ENCODE measurements at regions not wholly inside any gene's neighbourhood (a gene's known extent, or its start where the extent isn't known, plus 50 kb on each side); places are given as distances from the start of the nearest gene placed in this dataset.
A peak's percentile ranks its signal among the peaks of the same experiment; 100 is the strongest.
"Not testable (repeated sequence)": the region's sequence is repeated elsewhere in the genome, so short reads cannot be mapped to it uniquely, and the experiment has no call there.

DNA sequence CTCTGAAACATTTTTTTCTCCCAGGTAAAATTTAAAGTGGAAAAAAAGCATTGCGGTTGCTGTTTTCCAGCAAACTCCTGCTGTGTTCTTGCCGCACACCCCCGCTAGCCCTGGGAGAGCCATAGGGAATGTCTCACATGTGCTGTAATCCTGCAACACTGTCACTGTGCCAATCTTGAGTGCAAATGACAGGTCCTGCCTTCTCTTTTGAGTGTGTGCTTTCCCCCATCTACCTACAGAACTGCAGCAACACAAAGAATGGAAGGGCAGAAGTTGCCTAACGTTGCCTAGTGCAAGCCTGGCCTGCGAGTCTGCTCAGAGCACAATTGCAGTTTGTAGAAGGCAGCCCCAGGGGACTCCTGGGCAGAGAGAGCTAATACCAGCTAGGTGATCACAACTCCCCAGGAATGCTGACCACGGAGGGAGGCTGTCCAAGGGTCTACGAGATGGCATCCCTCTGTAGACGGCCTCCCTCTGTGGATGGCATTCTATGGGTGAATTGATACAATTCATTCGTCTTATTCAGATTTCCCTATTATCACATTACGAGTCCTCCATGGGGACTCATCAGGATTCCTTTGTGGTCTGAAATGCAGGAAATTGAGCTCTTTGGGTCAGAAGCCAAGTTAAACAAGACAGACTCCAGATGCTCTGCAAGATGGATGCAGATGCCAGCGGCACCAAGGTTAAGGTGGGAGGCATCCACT, 172.6 kb upstream of the S1PR3 start:
- DNase-seq: peak; percentile 90

- DNase-seq: peak; percentile 52
These were observed 171.8 kb upstream of the S1PR3 start for GRCh38 chr9:88819476-88819875.

GRCh38 chr9:88820055-88820454, 171.2 kb upstream of the S1PR3 start:
- no peak for DNase-seq

DNA sequence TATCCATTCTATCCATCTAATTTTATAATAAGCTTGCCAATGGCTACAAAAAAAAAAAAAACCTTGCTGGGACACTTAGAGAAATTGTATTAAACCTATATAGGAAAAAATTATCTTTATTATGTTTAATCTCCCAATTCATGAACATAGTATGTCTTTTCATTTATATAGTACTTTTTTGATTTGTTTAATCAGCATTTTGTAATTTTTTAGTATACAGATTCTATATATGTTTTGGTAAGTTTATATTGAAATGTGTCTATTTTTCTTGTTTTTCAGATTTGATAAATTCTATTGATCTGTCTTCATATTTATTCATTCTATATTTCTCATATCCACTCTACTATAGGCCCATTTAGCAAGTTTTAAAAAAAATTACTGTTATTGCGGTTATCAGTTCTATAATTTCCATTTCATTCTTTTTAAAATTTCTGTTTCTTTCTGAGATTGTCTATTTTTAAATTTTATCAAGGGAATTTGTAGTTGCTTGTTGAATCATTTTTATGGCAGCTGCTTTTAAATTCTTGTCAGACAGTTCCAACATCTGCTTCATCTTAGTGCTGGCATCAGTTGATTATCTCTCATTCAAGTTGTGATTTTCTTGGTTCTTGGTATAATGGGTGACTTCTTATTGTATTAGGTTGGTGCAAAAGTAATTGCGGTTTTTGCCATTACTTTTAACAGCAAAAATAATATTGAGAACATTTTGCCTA, 170.1 kb upstream of the S1PR3 start:
- no peak for DNase-seq

- no peak for DNase-seq
These were observed 169.5 kb upstream of the S1PR3 start for GRCh38 chr9:88821746-88822106.

GRCh38 chr9:88824711-88825110, 166.6 kb upstream of the S1PR3 start:
- DNase-seq: no peak

- no peak for DNase-seq
These were observed 165.1 kb upstream of the S1PR3 start for GRCh38 chr9:88826181-88826580.

DNA sequence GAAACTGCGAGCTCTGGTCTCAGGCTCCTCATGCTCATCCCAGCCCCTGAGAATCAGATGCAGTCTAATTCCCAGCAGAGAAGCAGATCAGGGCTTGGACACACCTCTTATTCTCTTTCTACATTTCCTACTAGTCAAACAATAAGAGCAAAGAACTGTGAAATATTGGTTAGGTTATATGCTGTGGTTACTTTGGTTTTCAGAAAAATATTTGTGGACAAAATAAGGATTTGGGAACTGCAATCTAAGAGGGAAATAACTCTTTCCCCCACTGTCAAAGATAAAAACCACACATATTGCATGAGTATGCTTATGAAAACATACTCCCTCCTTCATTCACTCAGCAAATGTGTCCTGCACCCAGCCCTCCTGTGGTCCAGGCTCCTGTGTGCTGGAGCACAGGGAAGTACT, 164.5 kb upstream of the S1PR3 start:
- DNase-seq: peak; percentile 95

DNA sequence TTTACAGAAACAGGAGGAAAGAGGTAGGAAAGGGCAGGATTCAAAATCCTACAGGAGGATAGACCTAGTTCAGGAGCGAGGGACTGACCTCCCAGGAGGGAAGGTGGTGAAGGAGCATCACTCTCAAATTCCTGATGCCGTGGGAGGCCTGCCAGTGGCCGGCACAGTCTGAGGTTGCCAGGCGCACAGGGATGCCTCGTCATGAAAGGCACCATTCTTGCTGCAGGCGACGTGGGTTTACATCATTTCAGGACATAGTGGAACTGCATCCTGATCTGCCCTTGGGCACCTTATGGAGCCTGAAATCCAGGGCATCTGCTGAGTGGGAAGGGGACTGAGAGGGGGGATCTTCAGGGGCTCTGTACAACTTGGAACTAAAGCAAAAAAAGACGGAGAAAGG, 163.2 kb upstream of the S1PR3 start:
- no peak for DNase-seq

DNA sequence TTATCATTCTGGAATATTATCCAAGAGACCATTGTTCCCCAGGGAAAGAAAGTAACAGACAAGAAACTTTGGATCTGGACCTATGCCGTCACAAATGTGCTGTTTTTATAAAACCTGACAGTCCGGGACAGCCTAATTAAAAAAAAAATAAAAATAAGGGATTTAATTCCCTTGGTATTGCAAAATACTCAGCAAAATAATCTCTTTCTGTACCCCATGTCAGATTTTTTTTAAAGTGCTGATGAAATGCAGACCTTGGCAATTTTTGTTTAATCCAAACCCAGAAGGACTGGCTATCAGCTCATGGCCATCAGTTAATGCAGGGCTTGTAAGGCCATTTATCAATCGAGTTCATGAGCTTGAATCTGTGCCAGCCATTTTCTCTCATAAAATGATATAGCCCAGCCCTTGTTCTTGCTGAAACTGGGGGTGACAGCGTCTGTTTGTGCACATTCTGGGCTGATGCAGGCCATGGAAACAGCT, 162.7 kb upstream of the S1PR3 start:
- no peak for DNase-seq

DNA sequence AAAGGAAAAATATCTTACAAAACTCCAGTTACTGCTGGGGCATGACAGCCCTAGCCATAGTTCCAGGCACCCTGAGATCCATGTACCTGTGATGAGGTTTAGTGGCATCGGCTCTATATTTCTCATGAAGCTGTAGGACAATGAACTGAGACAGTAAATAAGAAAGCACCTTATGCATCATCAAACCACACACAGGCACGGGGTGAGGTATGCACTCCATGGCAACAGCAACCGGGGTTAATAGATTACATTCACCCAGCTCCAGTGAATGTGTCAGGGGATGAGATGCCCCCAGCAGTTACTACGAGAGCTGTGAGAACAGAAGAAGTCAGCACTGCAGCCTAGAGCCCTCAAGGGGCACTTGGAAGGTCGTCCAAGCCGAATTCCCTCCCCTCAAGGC, 162.0 kb upstream of the S1PR3 start:
- no peak for DNase-seq

DNA sequence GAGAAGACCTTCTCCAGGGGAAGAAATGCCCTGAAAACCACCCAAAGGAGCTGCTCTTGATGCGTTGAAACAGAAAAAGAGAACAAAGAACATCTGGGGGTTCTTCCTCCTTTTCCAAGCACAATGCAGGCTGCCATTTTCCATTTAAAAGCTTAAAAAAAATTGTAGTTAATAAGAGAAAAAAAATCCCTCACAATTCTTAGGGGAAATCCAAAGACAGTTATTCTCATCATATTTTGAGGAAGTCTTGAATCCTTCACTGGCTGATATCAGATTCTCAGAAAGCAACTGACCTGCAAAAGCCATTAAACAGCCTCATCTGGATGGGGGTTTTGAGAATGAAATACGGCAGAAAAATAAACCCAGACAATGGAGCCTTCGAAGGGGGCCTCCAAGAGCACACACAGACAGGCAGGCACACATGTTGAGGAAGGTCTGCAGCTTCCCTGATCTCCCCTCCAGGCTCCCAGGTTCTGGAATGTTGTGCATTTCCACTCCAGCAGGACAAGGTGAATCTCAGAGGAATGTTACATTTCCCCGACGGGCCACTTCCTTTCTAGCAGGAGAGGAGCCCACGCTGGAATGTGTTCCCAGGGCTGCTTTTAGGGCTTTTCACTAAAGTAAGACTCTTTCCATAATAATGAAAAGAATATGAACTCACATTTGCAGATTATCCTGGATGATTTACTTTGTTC, 159.4 kb upstream of the S1PR3 start:
- DNase-seq: no peak

DNA sequence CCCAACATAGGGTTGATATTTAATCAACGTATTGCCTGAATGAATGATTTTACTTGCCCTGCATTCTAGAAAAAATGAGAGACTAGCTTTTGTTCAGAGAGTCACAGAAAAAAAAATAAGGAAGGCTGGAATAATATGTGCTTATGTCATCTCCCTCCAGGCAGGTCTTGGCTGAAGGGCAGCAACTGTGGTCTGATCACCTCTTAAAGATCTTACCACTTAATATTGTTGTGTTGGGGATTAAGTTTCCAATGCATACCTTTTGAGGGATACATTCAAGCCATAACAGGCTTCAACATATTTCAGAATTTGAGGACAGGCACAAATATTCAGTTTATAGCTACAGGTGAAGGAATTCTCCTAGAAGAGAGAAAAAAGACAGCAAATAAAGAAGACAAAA, 157.3 kb upstream of the S1PR3 start:
- no peak for DNase-seq

GRCh38 chr9:88835038-88835466, 156.2 kb upstream of the S1PR3 start:
- peak; percentile 76 for DNase-seq

- no peak for DNase-seq
These were observed 155.5 kb upstream of the S1PR3 start for GRCh38 chr9:88835772-88836171.

DNA sequence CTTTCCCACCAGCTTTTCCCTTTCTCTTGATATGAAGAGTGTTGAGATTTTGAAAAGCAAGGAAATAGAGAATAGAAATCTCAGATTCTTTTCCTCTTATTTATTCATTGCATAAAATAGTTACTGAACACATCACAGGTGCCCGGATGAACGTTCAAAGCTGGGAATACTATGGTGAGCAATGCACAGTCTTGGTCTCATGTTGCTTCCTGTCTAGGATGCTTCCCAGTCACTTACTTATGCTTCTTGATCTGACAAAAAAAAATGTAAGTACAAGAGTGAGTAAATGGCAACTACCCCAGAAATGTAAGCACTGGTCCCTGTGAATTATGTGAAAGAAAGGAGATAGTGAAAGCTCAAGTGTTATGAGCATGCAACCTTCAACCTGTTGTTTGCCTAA, 153.5 kb upstream of the S1PR3 start:
- no peak for DNase-seq

- DNase-seq: not testable (repeated sequence)
These were observed 141.4 kb upstream of the S1PR3 start for GRCh38 chr9:88849878-88850277.

GRCh38 chr9:88852794-88853193, 138.5 kb upstream of the S1PR3 start:
- DNase-seq: peak; percentile 90

- DNase-seq: no peak
These were observed 120.6 kb upstream of the S1PR3 start for GRCh38 chr9:88870627-88871026.

- DNase-seq: no peak
These were observed 119.6 kb upstream of the S1PR3 start for GRCh38 chr9:88871669-88872068.

DNA sequence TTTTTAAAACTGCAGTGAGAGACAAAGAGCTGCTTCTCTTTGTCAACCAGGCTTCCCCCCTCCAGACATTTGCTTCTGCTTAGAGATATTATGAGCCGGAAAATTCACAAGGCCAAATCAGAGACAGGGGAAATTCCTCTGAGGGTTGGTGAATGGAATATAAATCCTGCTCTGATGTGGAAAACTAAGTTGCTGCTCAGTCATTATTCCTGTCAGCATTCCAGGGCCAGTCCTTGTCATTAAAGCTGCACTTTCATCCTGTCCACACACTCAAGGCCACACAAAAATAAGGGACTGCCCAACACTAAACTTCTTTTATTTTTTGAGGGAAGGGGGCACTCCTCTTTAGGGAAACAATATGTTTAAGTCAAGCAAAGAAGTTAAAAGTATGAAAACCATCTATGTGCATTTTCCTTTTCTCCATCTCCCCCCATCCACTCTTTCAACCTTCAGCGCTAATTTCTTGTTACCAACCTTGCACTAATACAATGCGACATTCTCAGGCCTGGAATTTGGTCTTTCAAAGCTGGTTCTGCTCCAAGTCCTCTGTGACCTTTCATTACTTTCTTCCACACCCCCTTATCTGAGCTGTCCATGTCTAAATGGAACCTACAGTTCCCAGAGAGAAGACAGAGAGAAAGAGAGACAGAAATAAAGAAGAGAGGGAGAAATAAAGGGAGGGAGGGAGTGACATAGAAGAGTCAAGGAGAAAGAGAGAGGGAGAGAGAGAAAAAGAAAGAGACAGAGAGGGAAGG, 118.9 kb upstream of the S1PR3 start:
- peak; percentile 15 for DNase-seq

- DNase-seq: no peak
These were observed 117.6 kb upstream of the S1PR3 start for GRCh38 chr9:88873635-88874034.

DNA sequence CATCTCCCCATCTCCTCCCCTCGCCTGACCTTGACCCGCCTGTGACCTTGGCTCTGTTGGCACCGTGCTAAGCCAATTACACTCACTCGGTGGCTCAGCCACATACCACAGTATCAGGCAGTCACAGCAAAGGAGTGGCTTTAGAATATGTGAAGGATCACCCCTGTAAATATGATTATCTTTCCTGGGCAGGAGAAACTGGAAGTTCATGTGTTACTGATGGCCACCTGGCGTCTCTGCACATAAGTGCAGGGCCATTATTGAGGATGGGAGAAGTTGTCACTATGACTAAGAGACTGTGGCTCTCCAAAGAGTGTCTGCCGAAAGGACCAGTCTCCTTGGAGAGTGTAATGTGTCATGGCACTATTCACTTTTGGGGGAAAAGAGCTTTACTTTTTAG, 116.9 kb upstream of the S1PR3 start:
- DNase-seq: no peak

Data from fibroblast of upper back skin (primary cell).